ENCODE measurements at regions not wholly inside any gene's neighbourhood (a gene's known extent, or its start where the extent isn't known, plus 50 kb on each side); places are given as distances from the start of the nearest gene placed in this dataset.

DNA sequence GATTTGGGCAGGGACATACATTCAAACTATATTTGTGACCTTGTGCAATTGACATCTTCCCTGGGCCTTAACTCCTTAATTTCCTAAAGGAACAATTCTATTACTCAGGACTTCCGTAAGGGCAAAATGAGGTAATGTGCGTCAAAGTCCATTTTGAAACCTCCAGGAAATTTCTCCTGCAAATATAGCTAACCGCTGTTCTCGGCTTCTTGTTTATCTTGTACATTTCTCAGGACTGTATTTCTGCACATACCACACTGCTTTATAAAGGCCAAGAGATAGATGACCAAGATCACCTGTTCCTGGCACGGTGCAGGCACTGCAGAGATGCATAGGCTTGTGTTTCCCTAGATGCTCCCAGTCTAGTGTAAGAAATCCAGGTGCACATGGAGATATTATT lies 1009.4 kb downstream of the BCL11B start:
- no peak for DNase-seq

DNA sequence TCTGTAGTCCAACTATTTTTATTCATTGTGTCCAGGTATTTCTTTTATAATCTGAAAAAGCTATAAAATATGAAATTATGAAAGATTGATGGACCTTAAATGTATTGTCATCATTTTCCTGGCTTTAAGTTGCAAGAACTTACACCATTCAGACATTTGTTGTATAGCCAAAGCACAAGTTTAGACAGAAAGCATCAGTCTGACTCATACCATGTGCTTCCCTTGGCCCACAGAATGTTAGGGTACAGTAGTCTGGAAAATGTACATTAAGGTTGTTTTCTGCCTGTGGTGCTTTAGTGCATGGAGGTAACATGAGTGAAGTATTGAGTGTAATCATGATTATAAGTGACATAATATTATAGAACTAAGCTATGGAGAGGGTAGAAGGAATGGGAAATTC lies 1002.5 kb downstream of the BCL11B start:
- no peak for DNase-seq

DNA sequence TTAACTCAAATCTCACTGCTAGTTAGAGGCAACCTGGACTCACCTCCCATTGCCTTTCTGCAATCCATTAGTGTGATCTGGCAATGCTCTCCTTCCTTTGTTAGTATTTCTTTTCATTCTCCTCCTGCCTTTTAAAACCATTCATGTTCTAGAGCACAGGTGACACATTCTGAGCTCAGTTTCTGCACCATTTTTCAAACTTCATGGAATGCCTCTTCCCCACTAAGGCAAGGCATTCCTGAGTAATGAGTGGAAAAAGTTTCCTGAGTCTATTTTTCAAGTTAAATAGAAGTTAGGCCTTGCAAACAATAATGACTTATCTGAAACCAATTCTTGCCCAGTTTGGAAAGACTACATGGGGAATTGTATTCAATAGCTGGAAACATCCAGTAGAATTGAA lies 1001.8 kb downstream of the BCL11B start:
- DNase-seq, result no peak

DNA sequence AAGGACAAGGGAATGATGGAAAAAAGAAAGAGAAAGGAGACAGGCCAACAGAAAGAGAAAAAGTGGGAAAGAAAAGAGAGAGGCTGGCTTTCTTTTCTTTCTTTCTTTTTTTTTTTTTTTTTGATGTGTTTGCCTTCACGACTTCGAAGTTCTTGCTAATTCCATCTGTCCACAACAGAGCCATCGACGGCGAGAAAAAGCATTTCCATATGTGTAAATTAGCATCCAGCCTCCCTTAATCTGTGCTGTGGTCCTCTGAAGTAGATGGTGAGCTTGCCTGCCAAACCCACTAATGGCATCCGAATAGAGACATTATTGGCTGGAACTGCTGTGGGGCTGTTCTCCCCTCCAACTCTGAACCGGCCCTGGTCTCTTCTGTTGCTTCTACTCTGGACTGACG lies 997.4 kb downstream of the BCL11B start:
- no peak for DNase-seq

DNA sequence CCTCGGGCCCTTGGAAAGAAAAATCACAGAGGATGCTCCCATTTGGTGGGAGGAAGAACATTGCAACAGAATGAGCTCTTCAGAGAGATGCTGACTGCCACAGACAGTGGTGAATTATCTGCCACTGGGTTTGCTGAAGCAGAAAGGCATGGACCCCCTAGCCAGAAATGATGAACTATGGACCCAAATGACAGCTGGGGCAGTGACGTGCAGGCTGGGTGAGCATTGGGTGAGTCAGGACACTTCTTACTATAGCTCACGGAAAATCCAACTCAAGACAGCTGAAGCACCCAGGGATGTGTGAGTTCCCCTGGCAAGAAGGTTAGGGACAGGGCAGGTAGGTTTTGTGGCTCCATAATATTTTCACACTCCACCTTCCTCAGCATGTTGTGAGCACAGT lies 993.2 kb downstream of the BCL11B start:
- no peak for DNase-seq

DNA sequence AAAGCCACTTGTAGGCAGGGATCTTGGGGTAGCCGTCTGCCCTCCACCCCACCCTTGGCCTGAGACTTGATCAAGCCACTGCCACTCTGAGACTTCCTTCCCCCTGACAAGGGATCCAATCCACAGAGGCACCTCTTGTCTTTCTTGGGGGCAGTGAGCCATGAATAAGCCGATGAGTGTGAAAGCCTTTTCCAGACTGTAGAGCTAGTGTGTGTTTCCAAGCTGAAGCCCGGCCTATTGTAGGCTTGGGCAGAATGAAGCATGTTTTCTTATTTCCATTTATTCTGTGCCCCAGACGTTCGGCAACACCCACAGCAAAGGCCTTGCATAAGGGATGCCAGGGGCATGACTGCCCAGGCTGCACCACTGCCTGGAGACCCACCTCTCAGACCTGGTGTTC lies 991.6 kb downstream of the BCL11B start:
- DNase-seq, result no peak

DNA sequence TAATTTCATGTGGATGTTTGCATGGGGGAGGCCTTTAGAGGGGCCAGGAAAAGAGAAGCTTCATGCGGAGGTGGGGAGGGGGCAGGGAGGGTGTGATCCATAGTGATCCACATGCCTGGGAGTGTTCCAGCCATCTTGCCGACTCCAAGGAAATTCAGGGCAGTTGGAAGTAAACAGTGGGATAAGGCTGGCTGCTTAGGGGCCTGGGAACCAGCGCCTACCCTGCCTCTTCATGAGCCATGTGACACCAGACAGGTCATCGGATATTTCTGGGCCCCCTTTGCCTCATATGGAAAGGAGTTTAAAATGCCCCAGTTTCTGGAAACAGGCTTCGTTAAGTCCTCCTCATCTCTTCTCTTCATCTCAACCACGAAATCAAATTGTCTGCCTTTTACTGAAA lies 983.2 kb downstream of the BCL11B start:
- DNase-seq, result no peak

DNA sequence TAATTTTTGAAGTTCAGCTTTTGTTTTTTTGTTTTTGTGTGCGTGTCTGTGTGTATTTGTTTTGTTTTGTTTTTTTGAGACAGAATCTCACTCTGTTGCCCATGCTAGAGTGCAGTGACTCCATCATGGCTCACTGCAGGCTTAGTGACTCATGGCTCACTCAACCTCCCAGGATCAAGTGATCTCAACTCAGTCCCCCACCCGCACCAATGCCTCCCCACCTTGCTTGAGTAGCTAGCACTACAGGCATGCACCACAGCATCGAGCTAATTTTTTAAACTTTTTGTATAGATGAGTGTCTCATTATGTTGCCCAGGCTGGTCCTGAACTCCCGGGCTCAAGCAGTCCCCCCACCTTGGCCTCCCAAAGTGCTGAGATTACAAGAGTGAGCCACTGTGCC lies 981.4 kb downstream of the BCL11B start:
- DNase-seq, result peak in 1 of 2 donors; percentile 5

DNA sequence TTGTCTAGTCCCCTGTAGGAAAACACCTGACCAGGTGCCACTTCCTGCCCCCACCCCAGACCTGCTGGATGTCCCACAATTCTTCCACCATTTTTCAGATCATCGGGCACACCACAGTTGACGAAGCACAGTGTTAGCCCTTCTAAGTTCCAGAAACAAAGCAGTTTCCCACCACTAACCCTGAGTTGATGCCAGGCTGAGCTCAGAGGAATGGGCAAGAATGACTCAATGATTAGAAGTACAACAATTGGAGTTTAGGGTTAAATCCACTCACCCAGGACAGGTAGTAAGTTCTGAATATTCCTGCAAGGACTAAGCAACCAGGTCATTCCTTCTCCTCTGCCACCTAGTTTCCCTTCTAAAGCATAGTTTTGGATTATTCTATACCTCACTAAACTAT lies 979.8 kb downstream of the BCL11B start:
- no peak for DNase-seq

DNA sequence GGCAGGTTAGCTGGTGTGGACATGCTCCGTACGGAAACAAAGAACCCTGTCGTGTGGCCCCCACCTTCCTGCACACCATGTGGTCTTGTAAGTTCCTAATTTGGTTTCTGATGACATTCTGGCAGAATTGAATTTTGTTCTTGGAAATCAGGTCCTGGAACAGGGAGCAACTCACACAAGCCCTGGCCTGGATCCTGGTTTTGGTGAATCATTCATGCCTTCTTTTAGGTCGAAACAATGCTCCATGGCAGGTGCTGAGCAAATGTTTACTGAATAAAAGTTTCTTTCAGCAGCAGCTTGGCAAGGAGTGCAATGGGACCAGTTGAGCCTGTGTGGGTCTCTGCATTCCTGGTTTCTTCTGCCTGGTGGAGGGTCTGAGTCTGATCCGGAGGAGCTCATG lies 978.4 kb downstream of the BCL11B start:
- no peak for DNase-seq

DNA sequence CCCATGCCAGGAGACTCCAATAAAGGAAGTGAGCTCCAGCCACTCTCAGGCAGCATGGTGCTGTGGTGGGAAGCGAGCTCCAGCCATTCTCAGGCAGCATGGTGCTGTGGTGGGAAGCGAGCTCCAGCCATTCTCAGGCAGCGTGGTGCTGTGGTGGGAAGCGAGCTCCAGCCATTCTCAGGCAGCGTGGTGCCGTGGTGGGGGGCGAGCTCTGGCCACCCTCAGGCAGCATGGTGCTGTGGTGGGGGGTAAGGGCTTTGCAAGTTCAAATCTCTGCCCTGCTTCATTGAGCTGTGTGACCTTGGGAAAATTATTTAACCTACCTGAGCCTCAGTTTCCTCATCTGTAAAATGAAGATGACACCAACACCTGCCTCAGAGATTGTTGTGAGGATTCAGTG lies 975.1 kb downstream of the BCL11B start:
- no peak for DNase-seq

DNA sequence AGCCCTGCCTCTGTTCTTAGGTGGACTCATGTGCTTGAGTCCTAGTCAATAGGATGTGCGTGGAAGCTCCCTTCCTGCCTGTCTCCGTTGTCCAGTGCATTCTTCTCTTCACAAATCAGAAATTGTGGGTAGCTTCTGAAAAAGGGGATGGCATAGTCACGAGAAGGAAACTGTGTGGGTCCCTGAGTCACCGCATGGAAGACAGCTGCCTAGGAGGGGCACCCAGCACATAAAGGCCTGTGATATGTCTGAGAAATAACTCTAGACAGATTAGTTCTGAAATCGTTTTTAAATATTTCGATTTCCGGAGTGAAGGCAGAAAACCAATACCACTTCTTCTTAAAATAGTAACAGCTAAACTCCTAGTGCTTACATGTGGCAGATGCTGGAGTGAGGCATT lies 974.4 kb downstream of the BCL11B start:
- DNase-seq, result no peak

DNA sequence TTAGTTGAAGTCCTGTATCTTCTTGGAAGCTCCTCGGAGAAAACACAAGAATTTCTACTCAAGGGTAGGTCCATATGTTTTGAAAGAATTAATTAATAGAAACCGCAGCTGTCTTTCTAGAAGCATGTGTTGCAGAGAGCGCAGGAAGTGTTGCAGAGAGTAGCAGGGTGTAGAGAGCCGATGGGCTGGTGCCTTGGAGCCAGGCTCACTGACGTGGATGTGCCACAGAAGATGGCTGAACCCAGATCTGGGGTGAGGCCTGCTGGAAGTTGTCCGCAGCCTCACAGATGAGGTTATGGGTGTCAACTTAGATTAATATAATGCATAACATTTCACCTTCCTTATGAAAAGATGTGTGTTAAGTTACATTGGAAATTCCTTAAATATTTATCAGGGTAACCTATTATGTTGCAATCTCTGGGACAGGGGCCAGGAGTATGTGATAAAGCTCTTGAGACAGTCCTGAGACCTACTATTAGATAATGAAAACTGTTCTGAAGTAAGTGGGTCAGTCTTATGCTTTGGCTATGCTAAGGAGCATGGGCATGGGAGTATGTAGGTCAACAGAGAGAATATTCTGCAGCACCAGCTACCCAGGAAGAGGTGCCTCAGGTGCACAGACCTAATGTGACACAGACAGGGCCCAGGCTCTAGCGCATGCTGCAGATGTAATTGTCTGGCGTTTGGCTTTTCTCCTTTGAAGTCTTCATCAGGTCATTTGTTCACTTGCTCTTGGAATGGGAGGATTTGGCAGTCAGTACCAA lies 973.3 kb downstream of the BCL11B start:
- DNase-seq, result no peak

DNA sequence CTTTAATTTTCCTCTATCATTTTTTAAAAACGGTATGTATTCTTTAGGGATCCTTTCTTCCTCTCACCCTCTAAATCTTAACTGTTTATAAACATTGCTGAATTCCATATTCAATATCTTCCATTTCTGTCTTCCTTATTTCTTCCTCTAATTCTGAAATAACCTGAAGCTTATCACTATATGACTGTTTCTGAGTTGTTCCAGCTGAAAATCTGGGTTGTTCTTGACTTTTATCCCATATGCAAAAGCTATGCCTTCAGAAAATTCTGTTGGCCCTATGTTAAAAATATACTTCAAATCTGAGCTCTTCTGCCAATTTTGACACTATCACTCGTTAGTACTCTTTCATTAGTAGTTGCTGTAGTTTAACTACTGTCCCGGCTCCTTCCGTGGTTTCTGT lies 970.3 kb downstream of the BCL11B start:
- DNase-seq, result no peak

DNA sequence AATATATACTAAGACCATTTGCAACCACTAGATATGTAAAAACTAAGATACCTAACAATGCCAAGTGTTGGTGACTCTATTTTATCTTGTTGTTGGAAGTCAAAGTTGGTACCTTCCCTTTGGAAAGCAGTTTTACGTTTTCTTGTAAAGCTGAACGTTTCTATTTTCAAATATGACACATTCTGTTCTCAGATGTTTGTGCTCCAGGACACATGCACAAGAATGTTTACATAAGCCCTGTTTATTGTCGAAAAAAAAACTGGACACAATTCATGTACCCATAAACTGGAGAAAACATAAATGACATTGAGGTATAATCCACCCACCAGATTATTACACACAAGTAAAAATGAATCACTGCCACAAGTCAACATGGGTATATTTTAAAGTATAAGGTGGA lies 967.4 kb downstream of the BCL11B start:
- DNase-seq, result no peak

DNA sequence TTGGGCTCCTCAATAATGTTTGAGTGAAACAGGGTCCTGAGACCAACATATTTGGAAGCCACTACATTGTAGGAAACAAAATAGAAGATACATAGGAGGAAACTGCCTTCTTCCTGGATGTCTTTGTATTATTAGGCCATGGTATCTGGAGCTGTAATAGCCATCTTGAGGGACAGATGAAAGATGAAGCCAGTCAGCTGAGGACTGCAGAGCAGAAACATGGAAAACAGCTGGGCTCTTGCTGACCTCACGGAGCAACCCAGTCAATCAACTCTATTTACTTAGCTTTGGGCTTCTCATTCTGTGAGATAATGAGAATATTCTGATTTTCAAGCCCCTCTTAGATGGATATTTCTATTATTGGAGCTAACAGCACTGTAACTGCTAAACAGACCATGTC lies 962.4 kb downstream of the BCL11B start:
- DNase-seq, result no peak

DNA sequence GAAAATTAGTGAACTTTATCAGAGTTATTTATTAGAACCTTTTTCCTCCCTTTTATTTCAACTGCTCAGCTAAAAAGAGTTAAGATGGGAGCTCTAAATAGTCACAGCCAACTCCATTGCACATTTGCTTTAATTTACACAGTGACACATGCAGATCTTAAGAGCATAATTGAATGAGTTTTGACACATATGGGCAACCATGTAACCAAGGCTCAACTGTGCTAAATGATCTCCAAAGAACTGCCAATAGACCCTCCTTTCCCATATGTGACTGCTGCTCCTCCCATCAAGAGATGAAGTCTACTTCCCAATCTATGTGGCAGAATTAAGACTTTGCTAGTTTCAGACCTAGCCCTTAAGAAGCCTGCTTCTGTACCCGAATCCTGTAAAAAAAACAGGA lies 960.0 kb downstream of the BCL11B start:
- no peak for DNase-seq

DNA sequence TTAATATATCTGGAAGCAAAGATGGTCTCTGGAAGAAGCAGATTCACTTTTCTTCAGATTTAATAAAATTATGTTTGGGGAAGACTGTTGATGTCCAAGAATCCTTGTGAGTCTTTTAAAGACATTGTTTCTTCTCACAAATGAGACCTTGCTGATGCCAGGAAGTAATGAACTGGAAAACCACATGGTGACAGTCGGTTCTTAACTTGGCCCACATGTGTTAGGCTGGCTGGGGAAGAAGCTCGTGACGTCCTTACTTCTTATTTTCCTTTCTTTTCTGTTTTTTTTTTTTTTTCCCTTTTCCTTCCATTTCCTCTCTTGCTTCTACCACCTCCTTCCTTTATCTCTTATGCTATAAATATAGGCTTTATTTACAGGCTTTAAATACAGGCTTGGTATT lies 950.2 kb downstream of the BCL11B start:
- no peak for DNase-seq

DNA sequence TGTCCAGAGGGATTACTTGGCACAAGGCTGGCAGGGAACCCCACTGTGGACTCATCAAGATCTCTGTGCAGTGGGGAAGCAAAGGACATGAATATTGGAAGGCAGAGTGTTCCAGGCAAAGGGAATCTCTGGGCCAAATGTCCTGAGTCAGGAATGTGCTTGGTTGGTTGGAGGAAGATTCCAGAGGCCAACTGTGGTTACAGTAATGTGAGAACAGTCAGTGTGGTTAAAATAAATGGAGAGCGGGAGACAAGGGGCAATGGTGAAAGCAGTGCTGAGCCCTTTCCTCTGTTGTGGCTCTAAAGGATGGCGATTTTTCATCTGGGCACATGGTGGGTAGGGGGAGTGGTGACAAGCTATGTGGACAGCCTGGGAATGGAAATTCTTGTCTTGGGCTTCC lies 948.2 kb downstream of the BCL11B start:
- no peak for DNase-seq

DNA sequence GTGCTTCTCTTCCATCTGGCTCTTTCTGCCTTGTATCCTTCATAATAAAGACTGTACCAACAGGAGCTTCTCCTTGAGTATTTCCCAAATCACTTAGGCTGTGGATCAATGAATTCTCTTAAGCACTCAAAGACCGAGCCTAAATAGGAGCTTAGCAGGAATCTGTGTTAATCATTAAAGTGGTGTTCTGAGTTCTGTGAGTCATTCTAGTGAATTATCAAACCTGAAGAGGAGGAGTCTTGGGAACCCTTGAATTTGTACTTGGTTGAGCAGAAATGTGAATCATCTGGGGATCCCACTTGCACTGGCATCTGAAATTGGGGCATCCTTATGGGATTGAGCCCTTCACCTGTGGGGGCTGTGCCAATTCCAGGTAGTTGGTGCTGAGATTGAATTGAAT lies 946.2 kb downstream of the BCL11B start:
- DNase-seq, result no peak

DNA sequence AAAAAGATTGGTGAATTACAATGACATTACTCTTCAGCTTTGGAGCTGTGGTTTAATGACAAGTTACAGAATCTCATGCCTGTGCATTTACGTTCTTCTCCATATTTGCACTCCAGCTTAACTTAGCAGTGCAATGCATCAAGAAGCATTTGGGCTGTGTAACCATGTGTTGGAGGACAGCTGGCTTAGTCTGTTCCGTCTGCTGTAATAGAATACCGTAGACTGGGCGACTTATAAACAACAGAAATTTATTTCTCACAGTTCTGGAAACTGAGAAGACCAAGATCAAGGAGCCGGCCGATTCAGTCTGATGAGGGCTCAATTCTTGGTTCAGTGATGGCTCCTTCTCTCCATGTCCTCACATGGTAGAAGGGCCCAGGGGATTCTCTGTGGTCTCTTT lies 943.5 kb downstream of the BCL11B start:
- DNase-seq, result no peak

DNA sequence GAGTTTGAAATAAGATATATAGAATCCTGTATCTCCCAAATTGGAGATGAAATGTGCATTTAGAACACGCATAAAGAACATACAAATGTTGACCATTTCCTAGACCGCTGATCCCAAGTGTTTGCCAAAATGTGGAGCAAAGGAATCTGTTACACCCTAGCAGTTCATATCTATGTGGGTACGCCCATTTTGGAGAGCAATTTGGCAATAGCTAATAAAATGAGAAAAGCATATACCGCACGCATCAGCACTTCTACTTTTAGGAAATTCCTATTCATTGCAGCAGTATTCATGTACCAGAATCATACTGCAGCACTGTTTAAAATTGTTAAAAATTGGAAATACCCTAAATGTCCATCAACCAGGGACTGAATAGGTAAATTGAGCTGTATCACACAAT lies 937.8 kb downstream of the BCL11B start:
- DNase-seq, result no peak

DNA sequence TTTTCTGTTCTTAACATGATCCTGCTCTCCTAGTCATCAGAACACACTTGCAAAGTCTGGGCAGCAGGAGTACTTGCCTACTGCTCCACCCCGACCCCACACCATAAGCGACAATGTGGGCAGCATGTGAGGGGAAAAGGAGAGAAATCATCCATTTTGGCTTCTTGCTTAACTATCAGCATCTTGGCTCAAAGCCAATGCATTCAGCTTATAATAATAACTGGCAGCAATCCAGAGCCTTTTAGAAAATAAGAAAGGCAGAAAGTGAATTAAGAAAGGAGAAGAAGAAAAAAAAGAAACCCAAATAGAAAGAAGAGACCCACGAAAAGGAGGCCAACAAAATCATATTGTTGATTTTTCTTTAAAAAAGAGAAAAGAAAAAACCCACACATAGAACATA lies 930.8 kb downstream of the BCL11B start:
- DNase-seq, result no peak

DNA sequence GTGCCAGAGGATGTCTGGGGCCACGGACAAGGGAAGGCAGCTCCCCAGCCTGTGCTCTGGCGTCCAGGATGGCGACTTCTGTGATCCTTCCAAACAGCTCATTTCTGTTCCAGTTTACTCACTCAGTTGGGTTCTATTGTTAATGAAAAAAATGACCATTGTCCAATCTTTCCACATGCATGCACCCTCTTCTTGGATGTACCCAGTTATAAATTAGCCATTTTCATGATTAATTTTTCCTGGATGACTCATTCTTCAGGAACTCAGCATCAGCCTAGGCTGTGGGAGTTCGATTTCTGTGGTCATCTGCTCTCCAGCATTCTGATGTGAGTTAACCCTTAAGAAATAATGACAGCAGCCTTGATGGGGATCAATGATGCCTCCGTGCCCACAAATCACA lies 926.8 kb downstream of the BCL11B start:
- no peak for DNase-seq

DNA sequence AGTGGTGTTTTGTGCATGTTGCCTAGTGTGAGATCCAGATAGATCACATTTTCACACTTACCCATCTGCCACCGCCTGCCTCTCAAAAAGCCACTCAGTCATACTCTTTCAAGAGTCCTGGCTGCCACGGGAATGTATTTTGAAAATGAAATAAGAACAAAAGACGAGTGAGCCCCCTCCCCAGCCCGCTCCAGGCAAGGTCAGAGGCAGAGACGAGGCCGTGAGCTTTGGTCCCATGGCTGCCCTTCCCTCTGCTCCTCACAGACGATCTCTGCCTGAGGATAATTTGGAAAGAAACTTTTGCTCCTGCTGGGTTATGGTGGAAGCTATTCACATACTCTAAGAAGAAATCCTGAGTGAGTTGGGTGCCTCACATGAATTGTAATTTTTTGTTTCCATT lies 924.3 kb downstream of the BCL11B start:
- DNase-seq, result no peak

DNA sequence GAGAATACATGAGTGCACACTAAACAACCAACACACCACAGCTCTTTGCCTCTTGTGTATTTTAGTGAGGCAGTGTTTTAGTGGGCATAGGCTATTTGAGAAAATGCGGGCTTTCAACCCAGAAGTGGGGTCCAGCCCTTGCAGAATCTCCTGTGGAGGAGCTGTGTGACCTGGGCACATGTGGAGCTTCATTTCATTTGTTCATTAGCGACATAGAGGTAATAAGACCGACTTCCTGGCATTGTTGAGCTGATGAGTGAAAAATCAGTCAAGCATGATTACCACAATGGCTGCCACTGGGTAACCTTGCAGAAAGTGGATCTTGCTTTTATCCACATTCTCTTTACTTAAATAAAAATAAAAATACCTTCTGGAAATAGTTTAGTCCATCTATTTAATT lies 923.5 kb downstream of the BCL11B start:
- DNase-seq, result no peak
